HG03460 (cell line): ENCODE measurements at regions not wholly inside any gene's neighbourhood (a gene's known extent, or its start where the extent isn't known, plus 50 kb on each side); places are given as distances from the start of the nearest gene placed in this dataset.
"Not testable (repeated sequence)": the region's sequence is repeated elsewhere in the genome, so short reads cannot be mapped to it uniquely, and the experiment has no call there.

Experiments used
- ATAC-seq: cut with Tn5 transposase; IDR thresholded peaks from one replicate; pipeline ENCODE4 v1.9.1; 2021; ENCODE audit not compliant: unreplicated experiment

- ATAC-seq: not testable (repeated sequence)
Measured at GRCh38 chr15:44904651-44905340, 51.7 kb upstream of the TERB2 start.
